NOMO-1 treated with dmso at 0.1 percent for 144 hours (cell line): ENCODE measurements at regions not wholly inside any gene's neighbourhood (a gene's known extent, or its start where the extent isn't known, plus 50 kb on each side); places are given as distances from the start of the nearest gene placed in this dataset.

Experiments
- DNase-seq: peaks from one replicate; lab custom pipeline; 2025; ENCODE audit not compliant: unreplicated experiment; lab: John Stamatoyannopoulos, UW

DNA sequence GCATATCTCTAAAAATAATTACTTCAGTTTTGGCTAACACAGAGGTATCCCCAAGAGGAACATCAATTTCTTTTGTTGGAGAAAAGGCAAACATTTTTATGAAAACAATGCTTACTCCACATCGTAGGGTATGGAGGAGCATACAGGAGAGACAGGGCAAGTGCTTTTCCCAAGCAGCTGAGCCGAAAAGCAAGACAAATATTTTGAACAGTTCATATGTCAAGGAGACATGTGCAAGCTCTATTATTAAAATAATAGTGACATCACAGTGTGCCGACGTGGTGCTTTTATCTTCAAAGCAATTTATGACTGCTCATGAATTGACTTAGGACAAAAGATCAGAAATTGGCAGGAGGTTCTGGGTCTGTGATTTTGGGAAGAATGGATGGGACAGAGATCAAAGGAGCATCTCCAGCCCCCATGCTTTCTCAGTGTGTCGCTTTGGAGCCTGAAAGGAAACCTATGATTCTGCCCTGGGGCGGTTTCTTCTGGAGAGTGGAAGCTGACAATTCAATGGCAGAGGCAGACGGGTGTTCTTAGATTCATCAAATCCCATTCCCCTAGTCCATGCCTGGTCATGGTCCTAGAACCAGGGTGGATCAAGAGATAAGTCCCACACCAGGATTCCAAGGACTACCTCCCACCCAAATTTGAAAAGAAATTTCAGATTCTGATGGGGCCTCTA lies 97.1 kb downstream of the JCAD start:
- DNase-seq: no peak

DNA sequence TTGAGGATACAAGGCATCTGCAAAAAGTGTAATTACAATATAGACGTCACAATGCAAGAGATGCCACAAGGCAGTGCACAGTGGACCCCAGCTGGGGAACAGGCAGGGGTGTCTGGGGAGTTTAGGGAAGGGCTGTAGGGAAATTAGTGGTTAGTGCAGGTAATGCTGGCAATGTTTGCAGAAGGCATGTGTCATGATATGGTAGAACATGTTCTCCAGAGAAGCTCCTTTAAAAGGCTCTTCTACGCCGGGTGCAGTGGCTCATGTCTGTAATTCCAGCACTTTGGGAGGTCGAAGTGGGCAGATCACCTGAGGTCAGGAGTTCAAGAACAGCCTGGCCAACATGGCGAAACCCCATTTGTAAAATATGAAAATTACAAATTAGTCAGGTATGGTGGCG lies 98.0 kb downstream of the JCAD start:
- DNase-seq: no peak

DNA sequence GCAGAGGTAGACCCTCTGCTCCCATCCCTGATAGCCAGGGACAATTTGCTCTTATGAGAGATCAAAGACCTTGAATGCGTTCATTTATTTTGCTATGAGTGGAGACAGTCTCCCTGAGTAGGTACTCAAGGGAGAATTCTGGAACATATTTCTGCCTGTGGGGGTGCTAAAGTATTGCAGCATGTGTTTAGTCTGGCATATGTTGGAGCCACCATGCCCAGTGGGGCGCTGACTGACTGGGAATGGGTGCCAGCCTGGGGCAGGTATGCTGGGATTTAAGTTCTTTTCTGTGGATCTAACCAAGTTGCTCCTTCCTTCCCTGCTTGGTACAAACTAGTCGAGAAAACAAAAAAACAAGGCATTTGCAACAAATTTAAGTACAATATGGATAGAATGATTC lies 99.1 kb downstream of the JCAD start:
- no peak for DNase-seq

DNA sequence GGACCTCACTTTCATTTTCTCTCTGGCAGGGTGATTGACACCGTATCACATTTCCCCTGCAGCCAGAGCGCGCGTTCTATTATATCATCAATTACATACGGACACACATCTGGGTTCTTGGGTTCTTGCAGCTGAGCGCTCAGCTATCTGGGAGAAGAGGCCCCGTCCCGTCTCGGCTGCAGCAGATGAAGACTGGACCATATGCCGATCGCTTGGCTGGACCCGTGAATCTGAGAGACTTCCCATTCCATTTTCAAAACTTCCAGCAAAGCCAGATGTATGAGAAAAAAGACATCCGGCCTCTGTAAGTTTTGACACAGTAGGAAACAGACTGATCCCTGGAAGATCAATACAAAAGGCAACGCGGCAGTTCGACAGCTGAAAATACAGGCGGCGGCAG lies 99.8 kb downstream of the JCAD start:
- DNase-seq: no peak

DNA sequence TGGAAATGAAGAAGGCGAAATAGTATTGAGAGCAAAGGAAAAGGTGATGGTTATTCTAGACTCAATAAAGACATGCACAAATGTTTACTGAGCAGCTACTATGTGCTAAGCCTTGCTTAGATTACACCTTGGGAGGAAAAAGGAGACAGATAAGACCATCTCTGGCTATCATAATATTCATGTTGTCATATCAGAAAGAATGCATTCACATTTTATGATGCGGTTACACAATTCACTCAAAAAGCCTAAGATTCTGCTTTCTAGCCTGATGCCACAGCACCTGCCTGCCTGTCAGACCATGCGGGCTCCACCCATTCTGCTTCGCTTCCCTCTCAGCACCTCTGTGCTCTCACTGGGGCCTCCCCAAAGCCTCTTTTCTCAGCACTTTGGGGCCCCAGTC lies 100.9 kb downstream of the JCAD start:
- no peak for DNase-seq

DNA sequence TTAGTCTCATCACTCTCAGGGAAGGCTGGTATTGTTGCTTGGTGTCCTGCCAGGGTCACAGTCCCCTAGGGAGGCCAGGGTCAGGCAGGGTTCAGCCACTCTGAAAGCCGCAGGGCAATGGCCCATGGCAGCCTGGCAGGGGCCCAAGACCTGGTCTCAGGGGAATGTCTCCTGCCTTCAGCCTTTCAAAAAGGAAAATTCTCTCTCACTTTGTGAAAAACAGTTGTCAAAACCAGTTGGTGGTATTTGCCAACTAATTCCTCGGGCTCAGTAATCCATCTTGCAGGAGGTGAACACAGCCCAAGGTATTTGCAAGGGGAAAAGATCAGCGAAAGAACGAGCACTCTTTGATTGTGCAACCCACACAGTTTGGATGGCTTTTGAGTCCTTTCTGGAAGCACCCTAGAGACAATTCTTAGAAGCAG lies 101.5 kb downstream of the JCAD start:
- DNase-seq: no peak

DNA sequence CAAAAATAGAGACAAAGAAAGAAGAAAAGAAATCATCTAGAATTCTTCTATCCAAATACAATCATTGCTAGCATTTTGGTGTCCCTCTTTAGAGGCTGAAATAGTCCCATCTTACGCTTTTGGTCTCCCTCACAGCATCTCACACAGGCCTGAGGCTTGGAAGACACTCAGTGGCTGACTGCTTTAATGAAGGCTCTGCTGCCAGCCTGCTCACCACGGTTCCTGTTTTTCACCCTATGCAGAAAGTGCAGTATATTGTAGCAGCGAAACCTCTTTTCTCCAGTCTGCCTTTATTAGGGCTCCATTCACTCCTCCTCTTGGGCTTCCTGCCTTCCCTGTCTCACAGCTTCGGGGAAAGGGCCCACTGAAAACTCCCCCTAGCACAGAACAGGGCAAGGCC lies 102.2 kb downstream of the JCAD start:
- DNase-seq: no peak

DNA sequence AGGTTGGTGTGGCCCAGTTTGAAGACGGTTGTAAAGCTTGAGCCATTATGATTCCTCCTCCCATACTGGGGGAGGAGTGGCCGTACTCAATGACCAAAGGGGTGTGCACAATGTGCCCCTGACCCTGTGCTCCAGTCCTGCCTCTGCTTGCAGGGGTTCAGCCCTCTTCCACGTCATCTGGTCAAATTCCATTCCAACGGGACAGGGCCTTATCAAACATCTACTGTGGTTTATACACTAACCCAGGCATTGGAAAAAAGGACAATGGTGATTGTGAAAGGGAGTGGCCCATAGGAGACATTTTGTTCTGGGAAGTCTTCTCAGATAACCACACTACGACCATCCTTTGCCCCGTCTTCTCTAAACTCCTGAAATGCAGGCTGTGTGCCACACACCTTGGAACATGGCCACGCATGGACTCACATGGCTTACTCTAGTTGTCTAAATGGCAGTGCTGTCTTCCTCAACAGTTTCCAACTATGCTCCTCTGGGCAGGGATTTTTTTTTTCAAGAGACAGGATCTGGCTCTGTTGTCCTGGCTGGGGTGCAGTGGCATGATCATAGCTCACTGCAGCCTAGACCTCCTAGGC lies 103.0 kb downstream of the JCAD start:
- DNase-seq: no peak

DNA sequence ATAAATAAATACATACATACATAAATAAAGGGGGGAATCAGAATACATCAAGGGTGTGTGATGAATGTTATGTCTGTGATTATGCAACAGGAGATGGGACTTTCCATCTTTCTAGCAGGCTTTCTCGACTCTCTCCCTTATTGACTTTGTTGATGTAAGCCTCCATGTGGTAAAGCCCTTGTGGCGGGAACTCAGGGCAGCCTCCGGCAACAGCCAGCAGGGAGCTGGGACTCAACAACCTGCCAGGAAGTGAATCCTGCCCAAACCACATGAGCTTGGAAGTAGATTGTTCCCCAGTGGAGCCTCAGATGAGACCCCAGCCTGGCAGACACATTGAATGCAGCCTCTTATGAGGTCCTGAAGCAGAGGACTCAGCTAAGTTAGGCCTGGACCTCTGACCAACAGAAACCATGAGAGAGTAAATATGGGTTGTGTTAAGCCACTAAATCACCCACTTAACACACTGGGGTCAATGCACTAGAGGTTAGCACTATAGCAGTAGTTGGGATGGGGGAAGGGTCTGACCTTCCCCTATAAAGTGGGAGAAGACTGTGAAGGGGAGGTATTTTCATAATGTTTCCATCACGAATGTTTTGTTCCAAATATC lies 104.0 kb downstream of the JCAD start:
- DNase-seq: no peak

DNA sequence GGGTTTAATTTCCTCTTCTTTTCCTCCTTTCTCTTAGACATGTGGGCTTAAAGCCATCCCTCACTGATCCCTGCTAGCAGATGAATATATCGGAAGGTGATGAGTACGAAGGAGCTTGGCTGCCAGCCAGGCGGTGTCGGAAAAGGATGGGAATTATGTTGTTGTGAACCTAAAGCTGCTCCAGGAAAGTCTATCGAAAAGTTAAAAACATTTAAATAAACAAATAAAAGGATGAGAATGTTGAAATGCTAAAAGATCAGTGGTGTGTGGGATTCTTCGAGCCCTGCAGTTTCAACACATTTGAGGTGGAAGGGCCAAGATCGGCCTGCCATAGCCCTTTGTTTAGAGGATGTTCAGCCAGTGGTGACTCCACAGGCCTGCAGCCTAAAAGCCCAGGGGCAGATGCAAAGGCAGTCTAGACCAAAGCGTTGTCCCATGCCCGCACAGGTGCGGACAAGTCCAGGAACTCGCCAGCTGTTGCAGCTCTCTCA lies 107.9 kb downstream of the JCAD start:
- no peak for DNase-seq

DNA sequence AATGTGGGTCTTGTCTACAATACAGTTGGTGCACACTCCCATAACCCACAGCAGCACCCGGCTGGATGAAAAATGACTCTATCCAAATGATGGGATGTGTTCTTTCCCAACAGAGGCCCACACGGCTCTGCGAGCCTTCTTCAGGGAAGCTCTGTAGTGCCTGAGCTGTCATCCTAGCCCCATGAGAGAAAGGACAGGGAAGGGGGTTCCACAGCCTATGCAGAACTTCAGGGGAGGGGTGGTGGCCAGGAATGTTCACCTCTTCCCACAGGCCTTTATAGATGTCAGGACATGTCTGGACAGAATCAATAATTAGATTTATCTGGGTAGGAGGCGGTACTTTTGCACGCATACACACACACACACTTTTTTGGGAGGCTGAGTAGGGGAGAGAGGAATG lies 109.0 kb downstream of the JCAD start:
- no peak for DNase-seq

DNA sequence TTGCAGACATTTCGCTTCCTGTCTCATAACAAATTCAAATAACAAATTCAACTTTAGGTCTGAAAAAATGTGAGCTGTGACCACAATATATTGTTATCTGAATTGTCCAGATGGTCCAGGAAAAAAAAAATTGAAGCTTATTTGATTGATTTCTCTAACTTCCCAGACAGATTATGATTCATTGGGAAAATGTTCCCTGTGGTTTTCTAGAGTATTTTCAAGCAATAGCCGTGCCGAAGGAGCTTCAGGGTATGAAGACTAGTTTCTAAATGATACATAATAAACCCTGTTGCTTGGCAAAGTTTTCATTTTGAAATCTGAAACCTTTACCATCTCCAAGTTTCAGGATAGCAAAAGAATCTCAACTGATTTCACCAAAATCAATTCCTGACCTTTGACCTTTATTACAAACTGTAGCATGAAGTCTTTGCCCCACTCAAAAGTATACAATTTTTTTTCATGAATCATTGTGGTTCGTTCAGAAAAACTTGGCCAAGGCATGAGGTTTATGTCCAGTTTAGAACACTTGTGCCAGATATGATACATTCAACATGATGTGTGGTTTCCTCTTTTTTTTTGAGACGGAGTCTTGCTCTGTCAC lies 109.9 kb downstream of the JCAD start:
- DNase-seq: no peak

DNA sequence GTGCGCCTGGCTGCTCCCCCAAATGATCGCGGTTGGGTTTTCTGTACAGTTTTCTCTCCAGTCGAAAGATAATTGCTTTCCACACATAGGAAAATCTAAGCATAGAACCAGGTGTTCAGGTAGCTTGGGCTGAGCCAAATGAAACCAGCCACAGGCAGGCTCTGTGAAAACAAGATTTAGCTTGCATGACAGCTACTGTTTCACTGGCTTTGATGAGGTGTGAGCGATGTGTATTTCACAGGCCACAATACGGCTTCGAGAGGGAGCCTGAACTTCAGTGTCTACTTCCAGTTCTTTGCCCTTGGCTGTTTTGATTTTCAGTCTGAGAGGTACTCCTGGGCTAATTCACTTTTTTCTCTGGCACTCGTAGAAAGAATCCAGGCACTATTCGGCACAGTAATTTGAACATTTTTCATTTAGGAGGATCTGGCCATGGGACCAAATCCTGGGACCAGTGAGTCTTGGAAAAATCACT lies 110.5 kb downstream of the JCAD start:
- no peak for DNase-seq

DNA sequence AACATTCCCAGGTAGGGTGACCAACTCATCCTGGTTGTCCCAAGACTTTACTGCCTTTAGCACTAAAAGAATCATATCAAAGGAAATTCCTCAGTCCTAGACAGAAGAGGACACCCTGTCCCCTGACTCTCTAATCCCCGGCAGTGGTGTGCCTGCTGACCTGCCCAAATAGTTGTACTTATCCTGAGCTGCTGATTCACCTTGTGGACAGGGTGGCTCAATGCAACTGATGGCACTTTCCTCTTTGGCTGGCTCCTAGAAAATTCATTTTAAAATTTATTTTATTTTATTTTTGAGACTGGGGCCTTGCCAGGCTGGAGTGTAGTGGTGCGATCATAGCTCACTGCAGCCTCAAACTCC lies 111.7 kb downstream of the JCAD start:
- DNase-seq: no peak

DNA sequence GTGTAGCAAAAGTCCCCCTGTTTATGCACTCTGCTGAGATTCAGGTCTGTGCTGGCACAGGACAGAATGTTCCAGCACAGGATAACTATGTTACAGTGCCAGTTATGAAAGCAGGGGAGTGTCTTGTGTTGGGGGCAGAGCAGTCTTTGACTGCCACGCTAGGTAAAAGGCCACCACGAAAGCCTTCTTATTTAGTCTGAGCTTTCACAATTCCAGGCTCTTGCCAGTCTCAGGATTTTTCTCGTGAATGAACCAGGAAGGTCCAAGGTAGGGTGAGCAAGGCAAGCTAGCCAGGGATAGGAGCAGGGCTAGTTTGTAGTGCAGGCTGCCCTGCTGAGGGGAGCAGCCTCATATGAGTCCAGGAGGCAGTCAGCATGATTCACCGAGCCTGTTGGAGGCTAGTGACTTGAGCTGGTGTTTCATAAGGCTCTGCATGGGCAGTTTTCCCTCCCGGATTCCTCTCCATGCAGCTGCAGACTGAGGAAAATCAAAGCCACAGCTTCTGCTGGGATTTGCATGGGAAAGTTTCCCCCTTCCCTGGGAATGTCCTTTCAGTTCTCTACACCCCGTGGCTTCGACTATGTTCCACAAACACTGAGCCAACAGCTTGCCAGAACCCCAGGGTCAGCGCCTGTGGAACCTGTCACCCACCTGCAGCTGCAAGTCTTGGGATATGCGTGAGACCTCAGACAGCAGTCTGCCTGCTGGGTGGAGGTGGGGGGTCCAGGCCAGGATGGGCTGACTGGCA lies 112.3 kb downstream of the JCAD start:
- DNase-seq: no peak

DNA sequence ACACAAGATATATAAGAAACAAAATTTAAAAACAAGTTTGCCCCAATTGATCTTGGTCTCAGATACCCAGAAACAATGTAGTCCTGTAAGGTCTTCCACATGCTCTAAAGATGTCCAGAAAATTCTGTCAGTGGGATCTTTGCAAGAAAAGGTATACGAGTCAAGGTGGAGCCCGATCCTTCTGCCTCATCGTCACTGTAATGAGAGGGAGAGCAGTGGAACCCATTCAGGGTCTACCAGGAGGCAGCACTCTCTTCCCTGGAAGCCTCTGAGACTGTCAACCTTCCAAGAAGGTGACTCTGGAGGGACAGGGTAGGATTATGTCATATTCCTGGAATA lies 112.8 kb downstream of the JCAD start:
- no peak for DNase-seq

DNA sequence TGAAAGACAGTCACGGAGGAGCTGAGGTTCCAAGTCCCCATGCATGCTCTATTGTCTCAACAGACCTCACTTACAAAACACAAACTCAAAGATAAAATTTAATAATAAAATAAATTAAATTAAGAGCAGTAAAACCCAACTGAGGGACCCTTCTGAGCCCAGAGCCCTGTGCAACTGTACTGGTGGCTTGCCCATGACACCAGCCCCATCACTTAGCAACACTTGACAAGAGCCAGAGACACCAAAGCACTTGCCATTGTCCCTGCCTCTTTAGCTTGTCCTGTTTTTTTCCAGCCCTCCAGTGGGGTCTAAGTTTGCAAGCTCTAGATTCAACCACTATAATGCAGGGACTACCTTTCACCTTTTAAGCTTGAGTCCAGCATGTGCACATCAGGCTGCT lies 117.9 kb downstream of the JCAD start:
- no peak for DNase-seq

DNA sequence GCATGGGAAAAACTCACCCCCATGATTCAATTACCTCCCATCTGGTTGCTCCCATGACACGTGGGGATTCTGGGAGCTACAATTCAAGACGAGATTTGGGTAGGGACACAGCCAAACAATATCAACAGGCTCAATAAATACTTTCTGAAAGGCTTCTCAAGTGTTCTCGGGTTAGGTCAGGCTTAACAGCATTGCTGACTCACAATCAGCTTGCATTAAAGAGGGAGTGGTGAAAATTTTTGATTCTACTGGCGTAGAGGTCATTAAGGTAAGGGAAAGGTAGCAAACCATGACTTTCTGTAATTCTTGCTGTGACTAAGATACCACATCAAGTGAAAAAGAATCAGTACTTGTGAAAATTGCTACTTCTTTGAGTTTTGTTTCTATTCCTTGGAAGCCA lies 126.4 kb downstream of the JCAD start:
- DNase-seq: no peak

DNA sequence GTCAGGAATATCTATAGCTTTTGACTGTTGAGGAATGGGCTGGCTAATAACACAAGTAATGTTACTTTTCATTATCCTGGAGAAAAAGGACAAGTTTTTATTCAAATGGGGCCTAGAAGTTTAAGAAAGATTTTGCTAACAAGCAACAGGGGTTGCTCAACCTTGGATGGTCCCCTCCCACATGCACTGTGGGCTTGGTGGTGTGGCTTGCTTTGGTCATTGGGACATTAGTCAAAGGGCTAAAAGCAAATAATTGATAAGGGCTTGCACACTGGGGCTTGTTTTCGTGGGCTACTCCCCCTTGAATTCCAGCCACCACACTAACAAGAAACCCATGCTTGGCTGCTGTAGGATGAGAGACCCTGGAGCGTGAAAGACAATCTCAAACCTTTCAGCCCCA lies 127.6 kb downstream of the JCAD start:
- DNase-seq: no peak

DNA sequence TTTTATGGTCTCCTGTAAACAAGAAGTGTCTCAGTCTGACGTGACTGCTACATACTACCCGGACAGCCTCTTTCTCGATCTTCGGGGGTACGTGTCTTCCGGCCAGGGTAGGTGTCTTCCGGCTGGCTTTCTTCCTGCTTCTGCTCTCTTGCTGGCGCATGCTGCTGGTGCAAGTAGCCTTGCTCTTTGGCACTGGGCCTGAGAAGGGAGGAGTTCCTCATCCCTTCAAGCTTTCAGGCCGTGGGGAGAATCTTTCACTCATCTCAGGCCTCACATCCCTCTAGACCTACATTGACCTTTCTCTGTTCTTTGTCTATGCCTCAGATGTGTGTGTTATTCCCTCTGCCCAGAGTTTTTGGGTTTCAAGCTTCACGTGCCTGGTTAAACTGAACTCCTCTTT lies 130.4 kb downstream of the JCAD start:
- DNase-seq: no peak

DNA sequence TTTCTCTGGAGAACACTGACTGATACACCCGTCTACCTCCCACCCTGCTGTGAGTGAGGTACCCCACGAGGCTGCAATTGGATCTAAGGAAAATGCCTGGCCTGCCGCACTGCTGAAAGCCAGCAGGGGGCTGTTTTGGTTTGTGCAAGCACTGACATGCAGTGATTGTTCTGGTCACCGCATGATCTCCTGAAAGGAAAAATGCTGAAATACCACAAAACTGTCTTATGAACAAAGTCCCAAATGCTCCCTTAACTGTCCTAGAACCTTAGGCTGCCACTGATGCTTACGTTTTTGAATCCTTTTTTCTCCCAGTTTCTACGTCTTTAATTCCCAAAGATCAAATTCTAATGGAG lies 132.7 kb downstream of the JCAD start:
- no peak for DNase-seq
